Ecto neural progenitor cell (in vitro differentiated cells): ENCODE measurements at regions not wholly inside any gene's neighbourhood (a gene's known extent, or its start where the extent isn't known, plus 50 kb on each side); places are given as distances from the start of the nearest gene placed in this dataset.

ENCODE experiments used
- DNase-seq: peaks from one replicate; pipeline ENCODE4 v3.0.0-alpha.2; 2018; ENCODE audit warnings: low spot score

DNA sequence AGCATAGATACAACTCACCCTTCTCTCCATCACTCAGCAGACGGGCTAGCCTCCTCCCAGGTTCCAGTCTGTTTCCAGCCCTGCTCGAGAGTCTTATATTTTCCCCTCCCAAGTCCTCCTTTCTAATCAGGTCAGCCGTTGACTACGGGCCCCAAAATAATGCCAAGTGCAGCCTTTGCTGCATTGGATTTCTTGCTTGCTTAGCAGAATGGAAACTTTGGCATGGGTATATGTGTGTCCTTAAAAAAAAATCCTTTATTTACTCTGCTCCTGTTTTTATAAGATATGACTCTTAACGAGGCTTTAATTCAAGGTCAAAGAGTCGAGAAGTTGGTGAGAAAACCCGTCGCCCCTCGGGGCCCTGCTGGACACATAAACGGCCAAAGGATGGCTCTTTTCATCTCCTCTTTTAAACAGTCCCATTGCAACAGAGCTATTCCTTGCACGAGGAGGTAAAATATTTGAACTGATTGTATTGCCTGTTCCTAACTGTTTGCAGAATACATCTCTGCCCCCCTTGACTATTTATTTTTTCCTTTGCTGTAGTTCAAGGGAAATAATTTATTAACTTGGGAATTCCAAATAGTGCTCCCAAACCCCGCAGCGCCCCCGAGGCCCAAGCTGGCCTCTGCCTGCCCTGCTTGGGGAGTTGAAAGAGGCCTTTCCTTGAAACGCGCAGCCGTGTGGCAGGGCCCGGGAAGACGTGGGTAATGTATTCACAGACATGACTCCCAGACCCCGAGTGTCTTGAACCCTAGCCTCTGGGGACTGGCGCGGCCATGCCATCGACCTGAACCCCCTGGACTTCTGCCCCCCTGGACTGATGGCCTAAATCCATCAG is 156.5 kb upstream of the MYL2 start:
- DNase-seq = no peak

DNA sequence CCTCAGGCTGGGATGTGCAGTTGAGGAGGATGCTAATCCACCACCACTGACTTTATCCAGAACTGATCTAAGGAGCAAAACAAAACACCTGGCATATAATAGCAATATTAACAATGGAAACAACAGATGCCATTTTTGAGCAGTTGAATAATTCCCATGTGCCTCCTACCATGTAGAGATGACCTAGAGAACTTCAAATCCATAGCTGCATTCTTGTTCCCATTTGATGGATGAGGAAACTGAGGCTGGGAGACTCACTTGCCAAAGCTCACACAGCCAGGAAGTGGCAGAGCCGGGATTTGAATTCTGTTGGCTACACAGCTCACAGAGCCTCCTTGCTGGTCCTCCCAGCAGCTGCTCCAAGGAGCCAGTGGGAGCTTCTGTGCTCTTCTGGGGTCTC is 155.8 kb upstream of the MYL2 start:
- DNase-seq = no peak

DNA sequence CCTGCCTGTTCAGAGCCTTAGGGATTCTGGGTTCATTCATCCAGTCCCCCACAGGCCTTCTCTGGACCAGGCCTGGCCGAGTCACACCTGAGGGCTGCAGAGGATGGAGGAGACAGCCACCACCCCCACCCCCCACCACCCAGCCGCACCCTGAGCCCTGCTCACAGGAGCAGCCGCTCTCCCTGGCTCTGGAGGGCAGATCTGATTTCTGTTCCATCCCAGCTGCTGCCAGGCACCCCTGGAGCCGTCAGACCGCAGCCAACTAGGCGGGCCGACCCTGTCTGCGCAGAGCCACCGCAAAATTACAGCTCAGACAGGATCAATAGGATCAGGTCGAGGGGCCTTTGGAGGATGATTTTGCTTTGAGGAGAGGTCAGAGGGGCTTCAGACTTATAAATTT is 154.6 kb upstream of the MYL2 start:
- DNase-seq = no peak

DNA sequence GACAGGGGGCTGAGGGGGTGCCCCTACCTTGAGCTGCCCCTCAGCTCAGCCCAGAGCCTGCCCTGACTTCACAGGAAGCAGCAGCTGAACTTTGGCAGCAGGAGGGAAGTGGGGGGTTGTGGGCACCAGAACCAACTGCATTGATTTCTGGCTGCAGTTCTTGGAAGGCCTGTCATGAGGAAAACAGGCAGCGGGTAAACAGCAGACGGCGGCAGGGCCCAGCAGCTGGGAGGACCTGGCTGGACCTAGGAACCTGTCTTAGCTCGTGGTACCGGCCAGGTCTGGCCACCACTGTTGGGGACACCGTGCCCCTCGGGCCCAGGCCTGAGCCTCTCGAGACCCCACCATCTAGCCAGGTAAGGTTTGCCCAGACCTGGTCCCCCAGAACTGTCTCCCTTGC is 154.2 kb upstream of the MYL2 start:
- no peak for DNase-seq

DNA sequence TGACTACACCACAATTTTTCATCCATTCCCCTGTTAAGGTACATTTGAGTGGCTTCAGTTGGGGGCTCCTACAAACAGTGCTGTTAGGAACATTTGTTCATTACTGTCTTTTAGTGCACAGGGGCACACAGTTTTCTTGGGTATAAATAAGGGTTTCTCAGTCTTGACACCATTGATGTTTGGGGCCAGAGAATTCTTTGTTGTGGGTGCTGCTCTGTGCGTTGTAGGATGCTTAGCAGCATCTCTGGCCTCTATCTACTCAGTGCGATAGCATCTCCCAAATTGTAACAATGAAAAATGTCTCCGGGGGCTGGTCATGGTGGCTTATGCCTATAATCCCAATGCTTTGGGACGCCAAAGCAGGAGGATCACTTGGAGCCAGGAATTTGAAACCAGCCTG is 153.0 kb upstream of the MYL2 start:
- no peak for DNase-seq

DNA sequence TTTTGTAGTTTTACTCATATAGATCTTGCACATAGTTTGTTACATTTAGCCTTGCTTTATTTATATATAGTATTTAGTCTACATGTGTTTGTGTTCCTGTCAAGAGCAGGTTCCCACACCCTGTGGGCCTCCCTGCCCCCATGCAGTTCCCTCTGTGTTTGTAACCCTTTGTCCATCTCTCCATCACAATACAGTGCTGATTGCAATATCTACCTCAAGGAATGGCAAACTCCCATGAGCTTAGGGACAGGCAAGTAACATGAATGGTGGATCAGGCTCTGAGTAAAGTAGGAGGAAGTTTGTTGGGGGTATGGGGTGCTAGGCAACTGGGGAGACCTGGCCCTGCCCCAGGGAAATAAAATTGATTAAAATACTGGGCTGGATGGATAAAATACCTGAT is 151.9 kb upstream of the MYL2 start:
- DNase-seq = no peak

DNA sequence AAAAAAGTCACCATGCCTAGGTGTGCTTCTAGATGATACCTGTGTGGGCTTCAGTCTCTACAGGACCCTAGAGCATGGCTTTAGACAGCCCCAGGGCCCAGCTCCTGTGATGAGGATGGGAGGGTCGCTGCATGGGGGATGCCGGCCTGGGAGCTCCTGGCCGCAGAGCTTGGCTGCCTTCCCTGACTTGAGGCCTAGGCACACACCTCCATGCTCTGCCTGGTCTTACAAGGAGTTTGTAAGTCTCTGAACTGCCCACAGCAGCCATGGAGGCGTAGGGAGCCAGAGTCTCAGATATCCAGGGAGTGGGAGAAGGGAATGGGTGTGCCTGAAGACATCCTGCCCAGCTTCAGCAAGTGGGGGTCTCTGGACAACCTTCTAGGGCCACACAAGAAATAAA is 149.5 kb upstream of the MYL2 start:
- no peak for DNase-seq

DNA sequence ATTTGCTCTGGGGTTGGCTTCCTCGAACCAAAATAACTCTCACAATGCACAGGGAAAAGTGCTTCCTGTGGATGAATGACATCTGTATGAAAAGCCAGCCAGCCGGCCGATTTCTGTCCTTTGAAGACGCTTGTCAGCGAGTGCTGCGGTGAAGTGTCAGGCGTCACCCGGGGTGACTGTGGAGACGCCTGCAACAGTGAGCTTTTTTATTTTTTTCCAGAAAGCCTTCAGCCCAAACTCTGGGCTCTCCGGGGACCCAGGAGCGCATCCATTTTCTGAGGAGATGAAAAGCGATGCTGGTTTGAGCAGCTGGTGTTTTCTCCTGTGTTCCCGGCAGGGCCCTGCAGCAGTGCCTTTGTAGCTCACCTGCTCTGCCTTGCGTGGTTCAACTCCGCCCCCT is 147.9 kb upstream of the MYL2 start:
- DNase-seq = no peak

DNA sequence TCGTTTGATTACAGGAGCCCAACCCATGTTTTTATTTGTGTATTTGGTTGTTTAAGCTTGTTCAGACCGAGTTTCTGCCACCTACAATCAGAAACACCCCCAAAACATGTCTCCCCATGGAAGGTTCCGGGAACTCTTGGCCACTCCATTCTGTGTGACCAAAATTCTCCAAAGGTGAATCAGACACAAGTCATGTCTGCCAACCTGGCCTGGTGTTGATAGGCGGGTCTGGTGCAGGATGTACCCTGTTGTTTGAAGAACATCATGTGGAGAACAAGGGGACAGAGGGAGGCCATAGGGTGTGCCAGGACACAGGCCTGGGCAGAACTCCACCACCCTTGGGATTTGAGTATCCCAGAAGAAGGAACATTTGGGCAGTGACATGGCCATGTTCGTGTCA is 147.1 kb upstream of the MYL2 start:
- DNase-seq = no peak

DNA sequence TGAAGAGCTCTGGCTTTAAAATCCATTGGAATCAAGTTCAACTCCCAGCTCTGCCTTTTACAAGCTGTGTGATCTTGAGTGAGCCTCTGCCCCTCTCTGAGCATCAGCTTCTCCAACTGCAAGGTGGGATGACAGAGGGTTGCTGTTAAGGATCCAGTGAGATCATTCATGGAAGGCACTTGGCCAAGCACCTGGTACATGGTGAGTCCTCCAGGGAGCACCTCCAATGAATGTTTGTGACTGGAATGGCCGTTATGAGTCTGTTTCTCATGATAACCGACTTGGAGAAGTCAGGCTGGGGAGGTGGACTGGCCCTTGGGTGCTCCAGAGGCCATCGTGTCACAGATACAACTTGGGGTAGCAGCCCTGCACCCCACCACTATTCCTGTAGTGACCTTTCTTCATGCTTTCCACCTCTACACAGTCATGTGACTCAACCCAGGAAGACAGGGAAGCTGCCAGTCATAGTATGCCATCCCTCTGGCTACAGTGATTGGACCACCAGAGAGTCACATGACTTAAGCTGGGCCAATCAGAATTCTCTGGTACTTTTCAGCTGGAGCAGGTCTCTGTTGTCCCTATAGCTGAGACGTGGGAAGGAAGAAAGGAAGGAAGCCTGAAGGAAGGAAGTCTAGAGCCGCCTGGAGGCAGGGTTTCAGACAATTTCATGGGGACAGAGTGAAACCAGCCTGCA is 146.5 kb upstream of the MYL2 start:
- DNase-seq = no peak

DNA sequence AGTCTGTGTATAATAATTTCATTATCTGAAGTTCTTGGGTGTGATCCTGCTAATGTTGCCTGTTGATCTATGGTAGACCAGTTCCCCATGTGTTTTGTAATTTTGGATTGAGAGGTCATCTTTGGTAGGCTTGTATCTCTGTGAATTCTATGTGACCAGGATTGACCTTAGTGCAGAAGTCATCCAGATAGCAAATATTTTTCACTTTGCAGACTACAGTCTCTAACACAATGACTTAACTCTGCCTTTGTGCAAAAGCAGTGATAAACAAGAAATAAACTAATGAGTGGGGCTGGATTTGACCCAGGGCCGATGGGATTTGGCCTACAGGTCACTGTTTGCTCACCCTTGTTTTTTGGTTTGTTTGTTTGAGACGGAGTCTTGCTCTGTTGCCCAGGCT is 144.6 kb upstream of the MYL2 start:
- DNase-seq = no peak

DNA sequence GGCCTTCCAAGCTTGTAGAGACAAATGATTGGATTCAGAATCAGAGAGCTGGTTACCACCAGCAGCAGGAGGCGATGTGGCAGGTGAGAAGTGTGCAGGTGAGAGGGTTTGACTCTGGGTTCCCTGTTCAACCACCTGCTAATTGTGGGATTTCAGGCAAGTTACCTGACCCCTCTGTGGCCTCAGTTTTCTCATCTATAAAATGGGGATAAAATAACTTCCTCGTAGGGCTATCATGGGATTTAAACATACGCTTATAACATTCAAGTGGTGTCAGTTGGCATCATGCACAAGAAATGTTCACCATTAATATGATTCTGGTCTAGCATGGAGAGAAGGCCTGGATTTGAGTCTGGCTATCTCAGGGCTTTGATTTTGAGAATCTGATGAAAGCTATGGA is 143.8 kb upstream of the MYL2 start:
- no peak for DNase-seq

DNA sequence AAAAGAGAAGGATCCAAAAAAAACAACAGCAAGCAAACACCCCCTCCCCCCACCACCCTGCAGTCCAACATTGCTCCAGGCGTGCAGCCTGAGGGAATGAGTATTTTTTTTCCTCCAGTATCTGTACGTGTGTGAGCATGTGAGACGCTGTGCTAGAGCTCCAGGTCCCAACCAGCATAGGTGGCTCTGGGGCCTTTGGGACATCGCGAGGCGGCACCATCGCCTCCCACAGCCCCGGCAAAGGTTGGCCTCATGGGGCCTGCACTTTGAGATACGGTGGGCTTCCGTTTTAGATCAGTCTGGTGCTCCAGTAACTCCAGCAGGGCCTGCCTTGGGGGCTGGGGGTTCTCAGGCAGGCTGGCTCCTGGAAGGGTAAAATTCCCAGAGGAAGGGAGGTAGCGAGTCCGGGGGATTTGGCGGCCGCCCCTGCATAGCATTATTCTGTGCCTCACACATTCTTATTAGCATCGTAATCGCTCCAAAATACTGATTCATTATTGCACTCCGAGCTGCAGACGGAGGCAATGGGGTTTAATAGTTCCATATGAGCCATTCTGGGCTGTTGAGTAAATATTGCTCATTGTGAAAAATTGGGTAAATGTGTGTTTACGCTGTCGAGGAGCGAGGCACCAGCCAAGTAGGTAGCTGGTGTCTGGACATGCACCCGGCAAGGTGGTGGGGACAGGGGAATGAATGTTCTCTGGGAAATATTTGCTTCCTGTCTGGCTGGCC is 143.1 kb upstream of the MYL2 start:
- no peak for DNase-seq

DNA sequence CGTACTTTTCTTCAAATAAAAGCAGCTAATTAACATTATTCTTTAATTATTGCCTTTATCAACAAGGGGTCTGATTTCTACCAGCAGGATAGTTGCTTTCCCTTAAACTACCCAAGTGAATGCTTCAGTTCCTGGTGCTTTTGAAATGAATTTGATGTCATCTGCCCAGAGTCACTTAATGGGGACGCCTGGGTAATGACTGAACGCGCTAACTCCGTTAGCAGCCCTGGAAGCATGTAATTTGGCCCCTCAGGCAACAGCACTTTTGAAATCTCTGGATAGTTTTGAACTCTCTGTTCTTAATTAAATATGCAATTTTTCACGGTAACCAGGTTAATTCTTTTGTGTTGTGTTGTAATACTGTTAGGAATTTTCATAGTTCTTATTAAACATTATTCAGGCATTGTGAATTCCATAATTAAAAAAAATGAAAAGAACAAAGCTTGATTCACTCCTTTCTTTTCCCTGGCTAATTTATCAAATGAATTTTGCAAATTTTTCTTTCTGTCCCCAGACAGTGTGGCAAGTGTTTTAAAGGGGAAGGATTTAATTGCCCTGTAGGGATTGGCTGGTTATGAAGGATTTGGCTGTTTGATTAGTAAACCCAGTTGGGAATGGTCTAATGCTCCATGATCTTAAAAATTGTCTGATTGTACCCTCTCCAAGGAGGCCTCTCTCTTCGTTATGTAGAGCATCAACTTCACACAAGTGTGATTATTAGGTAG is 137.5 kb upstream of the MYL2 start:
- DNase-seq = no peak

DNA sequence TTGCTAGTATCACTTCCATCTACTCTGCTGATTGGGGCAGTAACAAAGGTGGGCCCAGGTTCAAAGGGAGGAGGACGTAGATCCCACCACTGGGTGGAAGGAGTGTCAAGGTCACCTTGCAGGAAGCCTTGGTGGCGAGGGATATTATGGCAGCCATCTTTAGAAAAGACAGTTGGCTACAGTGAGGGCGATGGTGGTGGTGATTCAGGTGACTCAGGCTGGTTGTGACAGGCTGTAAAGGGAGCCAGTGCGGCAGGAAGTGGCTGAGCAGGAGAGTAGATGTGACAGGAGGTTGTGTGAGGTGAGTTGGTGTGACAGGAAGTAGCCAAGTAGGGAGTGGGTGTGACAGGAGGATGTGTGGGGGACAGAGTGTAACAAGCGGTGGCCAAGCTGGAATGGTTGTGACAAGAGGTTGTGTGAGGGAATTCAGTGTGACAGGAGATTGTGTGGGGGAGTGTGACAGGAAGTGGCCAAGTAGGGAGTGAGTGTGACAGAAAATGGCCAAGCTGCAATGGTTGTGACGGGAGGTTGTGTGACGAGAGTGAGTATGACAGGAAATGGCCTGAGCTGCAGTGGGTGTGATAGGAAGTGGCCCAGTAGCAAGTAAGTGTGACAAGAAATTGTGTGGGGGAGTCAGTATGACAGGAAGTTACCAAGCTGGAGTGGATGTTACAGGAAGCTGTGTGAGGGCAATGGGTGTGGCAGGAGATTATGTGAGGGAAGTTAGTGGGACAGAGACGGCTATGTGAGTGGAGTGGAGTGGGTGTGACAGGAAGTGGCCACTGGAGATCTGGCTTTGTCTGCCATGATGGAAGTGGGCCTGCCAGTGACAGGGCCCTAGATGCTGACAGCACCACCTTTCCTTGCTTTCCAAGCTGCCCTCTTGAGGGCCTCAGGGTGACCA is 136.5 kb upstream of the MYL2 start:
- no peak for DNase-seq

DNA sequence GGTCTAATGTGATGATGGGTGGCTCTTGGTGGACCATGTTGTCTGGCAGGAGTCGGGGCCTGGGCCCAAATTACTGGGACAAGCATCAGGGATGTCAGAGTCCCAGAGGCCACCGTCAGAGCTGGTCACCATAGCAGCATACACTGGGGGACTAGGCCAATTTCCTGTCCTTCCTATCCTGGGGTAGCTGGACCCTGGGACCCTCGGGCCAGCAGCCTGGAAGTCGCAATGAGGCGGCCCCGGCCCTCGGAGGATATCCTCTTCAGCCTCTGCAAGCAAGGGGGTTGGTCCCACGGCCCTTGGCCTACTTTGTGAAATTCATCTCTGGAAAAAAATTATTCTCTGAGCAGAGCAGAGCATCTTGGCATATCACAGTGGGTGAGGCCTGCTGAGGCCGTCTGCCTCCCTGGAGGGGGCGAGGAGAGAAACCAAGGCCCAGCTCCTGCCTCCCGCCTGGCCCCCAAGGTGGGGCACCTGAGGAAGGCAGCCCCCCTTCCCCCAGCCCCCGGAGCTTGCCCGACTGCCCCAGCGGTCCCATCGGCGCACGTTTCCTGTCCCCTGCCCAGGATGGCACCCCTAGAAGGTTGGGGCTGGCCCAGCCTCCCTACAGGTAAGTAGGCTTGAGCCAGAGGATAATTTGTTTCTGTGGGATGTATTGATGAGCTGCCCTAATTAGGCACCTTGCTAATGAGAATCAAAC is 135.0 kb upstream of the MYL2 start:
- DNase-seq = no peak

DNA sequence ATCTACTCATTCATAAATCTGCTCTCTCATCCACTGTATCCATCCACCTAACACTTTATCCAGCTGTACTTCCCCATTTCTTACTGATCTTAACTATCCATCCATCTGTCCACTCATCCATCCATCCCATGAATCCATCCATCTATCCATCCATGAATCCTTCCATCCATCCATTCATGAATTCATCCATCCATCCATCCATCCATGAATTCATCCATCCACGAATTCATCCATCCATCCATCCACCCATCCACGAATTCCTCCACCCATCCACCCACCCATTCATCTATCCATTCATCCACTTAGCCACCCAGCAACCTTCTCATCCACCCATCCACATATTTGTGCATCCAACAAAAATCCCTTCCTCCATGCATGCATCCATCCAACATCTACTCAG is 128.6 kb upstream of the MYL2 start:
- DNase-seq = no peak

DNA sequence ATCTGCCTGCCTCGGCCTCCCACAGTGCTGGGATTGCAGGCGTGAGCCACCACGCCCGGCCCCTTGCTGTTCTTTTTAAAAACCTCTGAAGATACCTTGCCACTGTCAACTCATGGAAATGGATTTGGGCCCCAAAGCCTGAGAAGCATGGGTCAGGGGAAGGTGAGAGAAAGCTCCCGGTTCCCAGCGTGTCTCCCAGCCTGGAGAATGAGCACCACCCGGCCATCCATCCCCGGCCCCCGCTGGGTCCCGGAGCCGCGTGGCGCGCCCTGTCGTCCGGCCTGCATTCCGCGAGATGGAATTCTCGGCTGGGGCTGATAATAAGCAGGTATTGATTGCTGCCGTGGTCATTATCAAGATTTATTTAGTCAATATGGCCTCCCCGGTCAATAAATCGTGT is 126.5 kb upstream of the MYL2 start:
- no peak for DNase-seq

DNA sequence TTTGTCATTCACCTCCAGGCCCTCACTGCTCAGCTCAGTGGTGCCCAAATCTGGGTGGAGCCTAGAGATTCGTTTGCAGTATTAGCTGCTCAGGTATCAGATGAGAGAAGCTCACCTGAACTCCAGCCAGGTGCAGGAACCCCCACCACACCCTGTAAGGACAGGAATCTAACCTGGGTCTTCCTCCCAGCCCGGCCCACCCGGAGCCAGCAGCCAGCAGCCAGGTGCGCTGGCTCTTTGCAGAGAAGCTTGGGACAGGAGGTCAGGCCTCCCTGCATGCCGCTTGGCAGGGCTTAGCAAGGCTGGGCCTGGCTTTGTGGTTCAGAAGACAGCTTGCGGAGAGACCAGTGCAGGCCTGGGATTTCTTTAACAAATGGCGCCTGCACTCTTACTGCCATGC is 125.6 kb upstream of the MYL2 start:
- no peak for DNase-seq

DNA sequence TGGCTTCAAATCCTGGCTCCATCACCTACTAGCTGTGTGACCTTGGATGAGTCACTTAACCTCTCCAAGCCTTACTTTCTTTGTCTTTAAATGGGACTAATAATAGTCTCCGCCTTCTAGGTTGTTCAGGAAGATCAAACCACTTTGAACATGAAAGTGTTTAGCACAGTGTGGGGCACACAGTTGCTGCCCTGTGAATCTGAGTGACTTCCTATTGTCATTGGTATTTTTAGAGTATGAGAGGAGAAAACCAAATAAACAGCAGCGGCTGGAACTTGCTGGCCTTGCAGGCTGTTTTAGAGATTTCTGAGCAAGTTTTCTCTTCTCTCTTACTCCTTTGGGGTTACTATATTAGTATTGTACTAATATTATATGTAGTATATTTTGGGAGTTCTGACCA is 120.7 kb upstream of the MYL2 start:
- no peak for DNase-seq

DNA sequence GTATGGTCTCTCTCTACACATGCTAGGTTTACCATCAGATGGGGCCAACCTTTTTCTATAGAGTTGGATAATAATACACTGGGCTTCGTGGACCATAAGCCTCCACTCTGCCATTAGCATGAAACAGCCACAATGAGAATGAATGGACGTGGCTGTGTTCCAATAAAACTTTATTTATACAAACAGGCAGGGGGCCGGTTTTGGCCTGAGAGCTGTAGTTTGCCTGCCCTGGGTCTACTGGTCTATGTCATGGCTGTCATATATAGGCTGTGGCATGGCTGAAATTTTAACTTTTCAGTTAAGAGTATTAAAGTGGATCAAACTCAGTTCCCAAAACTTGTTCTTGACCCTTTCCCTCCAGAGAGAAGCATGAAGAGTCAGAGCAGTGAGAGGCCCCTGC is 120.3 kb upstream of the MYL2 start:
- DNase-seq = no peak
